GM12878 (cell line): ENCODE measurements at regions not wholly inside any gene's neighbourhood (a gene's known extent, or its start where the extent isn't known, plus 50 kb on each side); places are given as distances from the start of the nearest gene placed in this dataset.

Experiments used
- ATAC-seq: fragments of 200-7000 bp; cut with Tn5 transposase; 3 replicates; pipeline ENCODE4 v1.9.1; 2020; ENCODE audit warnings: mild to moderate bottlenecking, moderate library complexity
- BruUV-seq: library from RNA; stranded (reverse); fragments of 400-500 nt; replicated peaks from 2 replicates; lab custom pipeline; 2021; lab: Mats Ljungman, UMichigan
- CTCF ChIA-PET: fragments of 300-600 bp; sonication (Branson Sonifier 250); formaldehyde crosslinking; extraction: SDS; loops from one replicate; lab custom pipeline; 2021; ENCODE audit warnings: inconsistent platforms; lab: Yijun Ruan, JAX
- POLR2A ChIA-PET: fragments of 350-600 bp; formaldehyde crosslinking; extraction: SDS; loops from one replicate; lab custom pipeline; 2021; ENCODE audit warnings: inconsistent platforms; lab: Charles Lee
- RAD21 ChIA-PET: fragments of 300-600 bp; sonication (Branson Sonifier 250); formaldehyde crosslinking; loops from one replicate; lab custom pipeline; 2023; ENCODE audit warnings: antibody characterized with exemption; ENCODE audit not compliant: unreplicated experiment; lab: Charles Lee
- SMC1A ChIA-PET: fragments of 300-600 bp; sonication (Branson Sonifier 250); formaldehyde crosslinking; loops from one replicate; lab custom pipeline; 2023; ENCODE audit not compliant: unreplicated experiment, uncharacterized antibody; lab: Charles Lee
- DNase-seq: peaks from one replicate; pipeline ENCODE4 v3.0.0-alpha.2; 2011; ENCODE audit warnings: low read depth, low spot score
- FAIRE-seq: peaks from 3 replicates; lab custom pipeline; 2011; peaks lifted over from hg19 to GRCh38; lab: Jason Lieb, UNC
- H2AFZ ChIP-seq: 2 replicates; pipeline ENCODE4 v1.6.0; 2011; ENCODE audit warnings: low read depth, low read length, control low read depth; ENCODE audit not compliant: control insufficient read depth
- H3K27ac ChIP-seq: 2 replicates; pipeline ENCODE4 v1.5.1; 2011; ENCODE audit warnings: control low read depth; ENCODE audit not compliant: control insufficient read depth, insufficient read depth
- H3K27me3 ChIP-seq, 2 experiments: replicated peaks in 1 of 2; 2 replicates each; pipeline versions ENCODE4 v1.6.0 to v1.6.1; 2011; ENCODE audit warnings: low read length in 1 of 2; ENCODE audit not compliant: control insufficient read depth in 2 of 2, insufficient read depth in 2 of 2
- H3K36me3 ChIP-seq, 2 experiments: 2 replicates each; pipeline ENCODE4 v1.5.1; 2011; ENCODE audit warnings: low read length in 1 of 2; ENCODE audit not compliant: control insufficient read depth in 2 of 2, insufficient read depth in 2 of 2
- H3K4me1 ChIP-seq: 2 replicates; pipeline ENCODE4 v1.6.1; 2011; ENCODE audit warnings: mild to moderate bottlenecking, low read length, moderate library complexity, mixed read lengths; ENCODE audit not compliant: control insufficient read depth, insufficient read depth
- H3K4me2 ChIP-seq: 2 replicates; pipeline ENCODE4 v1.6.0; 2011; ENCODE audit warnings: control low read depth; ENCODE audit not compliant: control insufficient read depth, insufficient read depth
- H3K4me3 ChIP-seq: fragments of 200-600 bp; sonication (generic); 2 replicates; pipeline ENCODE4 v1.5.1; 2016
- H3K79me2 ChIP-seq: 2 replicates; pipeline ENCODE4 v1.6.0; 2011; ENCODE audit warnings: low read length; ENCODE audit not compliant: control insufficient read depth, insufficient read depth
- H3K9ac ChIP-seq: 2 replicates; pipeline ENCODE4 v1.8.0; 2011; ENCODE audit warnings: low read length, control low read depth, mixed read lengths; ENCODE audit not compliant: control insufficient read depth, insufficient read depth
- H3K9me3 ChIP-seq: replicated peaks from 3 replicates; pipeline ENCODE4 v1.5.1; 2011; ENCODE audit warnings: mild to moderate bottlenecking, low read length; ENCODE audit not compliant: control insufficient read depth, insufficient read depth
- H4K20me1 ChIP-seq: 2 replicates; pipeline ENCODE4 v1.6.0; 2011; ENCODE audit not compliant: control insufficient read depth, insufficient read depth
- ATF2 ChIP-seq: IDR thresholded peaks from 2 replicates; pipeline ENCODE4 v1.6.1; 2012; ENCODE audit warnings: low read length, inconsistent platforms
- BHLHE40 ChIP-seq, 2 experiments: fragments of 450-650 bp in 1 of 2; IDR thresholded peaks; 2 replicates each; pipeline ENCODE4 v1.6.1; 2011 to 2017; ENCODE audit warnings: low read depth in 2 of 2, borderline replicate concordance in 1 of 2, improper control_type of control experiment in 1 of 2, low read length in 1 of 2, mild to moderate bottlenecking in 1 of 2
- BRCA1 ChIP-seq: IDR thresholded peaks from 2 replicates; pipeline ENCODE4 v1.6.1; 2011; ENCODE audit warnings: low read depth, low read length, improper control_type of control experiment
- CBFB ChIP-seq: IDR thresholded peaks from 2 replicates; pipeline ENCODE4 v1.6.1; 2016; ENCODE audit warnings: antibody characterized with exemption, low read depth
- CEBPB ChIP-seq, 2 experiments: fragments of 150-350 bp in 1 of 2; IDR thresholded peaks; 2 replicates each; pipeline ENCODE4 v1.6.1; 2012 to 2014; ENCODE audit warnings: low read depth in 2 of 2, low read length in 2 of 2, borderline replicate concordance in 1 of 2, inconsistent platforms in 1 of 2
- CREM ChIP-seq: IDR thresholded peaks from 2 replicates; pipeline ENCODE4 v1.6.1; 2014; ENCODE audit warnings: antibody characterized with exemption, low read depth
- E2F4 ChIP-seq: IDR thresholded peaks from 2 replicates; pipeline ENCODE4 v1.6.1; 2012; ENCODE audit warnings: low read depth, low read length, improper control_type of control experiment
- EP300 ChIP-seq, 2 experiments: fragments of 150-350 bp in 1 of 2; IDR thresholded peaks; 2 replicates each; pipeline ENCODE4 v1.6.1; 2011 to 2012; ENCODE audit warnings: low read depth in 2 of 2, low read length in 2 of 2, borderline replicate concordance in 1 of 2, improper control_type of control experiment in 1 of 2, inconsistent platforms in 1 of 2; ENCODE audit not compliant: control insufficient read depth in 1 of 2
- FOS ChIP-seq: IDR thresholded peaks from 3 replicates; pipeline ENCODE4 v1.6.1; 2011; ENCODE audit warnings: borderline replicate concordance; ENCODE audit not compliant: insufficient read length; ENCODE audit errors: extremely low read depth
- FOXK2 ChIP-seq: fragments of 450-650 bp; IDR thresholded peaks from 2 replicates; pipeline ENCODE4 v1.6.1; 2017; ENCODE audit warnings: mild to moderate bottlenecking, moderate library complexity
- FOXM1 ChIP-seq: IDR thresholded peaks from 2 replicates; pipeline ENCODE4 v1.6.1; 2012; ENCODE audit warnings: low read depth, mild to moderate bottlenecking, inconsistent platforms, low read length, moderate library complexity
- HDAC6 ChIP-seq: fragments of 200-600 bp; sonication (generic); IDR thresholded peaks from one replicate; pipeline ENCODE4 v1.8.0; 2017; ENCODE audit warnings: antibody characterized with exemption; ENCODE audit not compliant: unreplicated experiment
- KLF5 ChIP-seq: fragments of 450-650 bp; IDR thresholded peaks from 2 replicates; pipeline ENCODE4 v1.6.1; 2014; ENCODE audit warnings: mild to moderate bottlenecking; ENCODE audit not compliant: partially characterized antibody
- MEF2B ChIP-seq: fragments of 450-650 bp; IDR thresholded peaks from 2 replicates; pipeline ENCODE4 v1.6.1; 2018; ENCODE audit warnings: mild to moderate bottlenecking, moderate library complexity; ENCODE audit not compliant: partially characterized antibody, poor library complexity, severe bottlenecking
- NFIC ChIP-seq: IDR thresholded peaks from 2 replicates; pipeline ENCODE4 v1.6.1; 2012; ENCODE audit warnings: low read depth, mild to moderate bottlenecking, inconsistent platforms, low read length, moderate library complexity
- POLR2AphosphoS2 ChIP-seq: IDR thresholded peaks from 2 replicates; pipeline ENCODE4 v1.6.1; 2011; ENCODE audit warnings: low read depth, mild to moderate bottlenecking, low read length, improper control_type of control experiment, moderate library complexity
- POLR2AphosphoS5 ChIP-seq: IDR thresholded peaks from 2 replicates; pipeline ENCODE4 v1.6.1; 2011; ENCODE audit warnings: mild to moderate bottlenecking, low read length, inconsistent platforms
- RFX5 ChIP-seq: IDR thresholded peaks from 2 replicates; pipeline ENCODE4 v1.6.1; 2011; ENCODE audit warnings: low read depth, low read length, improper control_type of control experiment
- SKIL ChIP-seq: fragments of 450-650 bp; IDR thresholded peaks from 2 replicates; pipeline ENCODE4 v1.6.1; 2017; ENCODE audit warnings: mild to moderate bottlenecking, low read depth, inconsistent platforms; ENCODE audit not compliant: poor library complexity, severe bottlenecking
- STAT1 ChIP-seq: fragments of 450-650 bp; conservative IDR thresholded peaks from 2 replicates; pipeline ENCODE4 v1.6.1; 2014; ENCODE audit warnings: antibody characterized with exemption, mild to moderate bottlenecking
- ZNF622 ChIP-seq: fragments of 450-650 bp; IDR thresholded peaks from 2 replicates; pipeline ENCODE4 v1.6.1; 2017; ENCODE audit warnings: mild to moderate bottlenecking, inconsistent platforms
- WGBS: methylation state at CpG from one replicate; pipeline ENCODE4 v1.1.6; 2016; ENCODE audit warnings: low lambda C conversion rate; ENCODE audit not compliant: insufficient replicate concordance, insufficient coverage; ENCODE audit errors: missing lambda C conversion rate; 5-methylcytosine and 5-hydroxymethylcytosine counted together
- in situ Hi-C: fragments of 300-500 bp; cut with MboI; formaldehyde crosslinking; loops from 9 replicates; pipeline ENCODE4 v1.14.3; 2018; ENCODE audit warnings: mixed read lengths
- intact Hi-C: fragments of 100-400 bp; cut with micrococcal nuclease; formaldehyde crosslinking; loops from one replicate; pipeline ENCODE4 v1.14.2; 2022; ENCODE audit not compliant: unreplicated experiment

GRCh38 chr2:196384729-196385128 lies 213.4 kb upstream of the STK17B start:
- Histone ChIP-seq H3K9me3 (no peaks in the 10 kb centered on the region; the same call in 1 of the 3 replicates), H3K27me3 (no peaks in the 10 kb centered on the region), H3K79me2 (peaks cover 88% of the 10 kb centered on the region), H3K4me1 (peaks cover 34% of the 10 kb centered on the region), H2AFZ (no peak overlapping the region), H3K27ac (peak overlapping the region; percentile 63), H3K4me2 (peak overlapping the region; percentile 40), H3K9ac (no peak overlapping the region), H3K36me3 (no peaks in the 10 kb centered on the region), H4K20me1 (no peaks in the 10 kb centered on the region), H3K4me3 (peak overlapping the region; percentile 21)
- in situ Hi-C loops (no loop called here), intact Hi-C loops (no loop called here)
- ChIA-PET POLR2A (interaction anchor here (1.1 to 3.6 kb wide), 3 partner anchors 13 to 22 kb away, joined by 6 to 26 read pairs (median 7); no protein-coding TSS in a partner anchor), CTCF (interaction anchor here (0.6 to 5.3 kb wide), 7 partner anchors 10 to 310 kb away, joined by 3 to 39 read pairs (median 6); no protein-coding TSS in a partner anchor), SMC1A (interaction anchor here (1.2 to 9.4 kb wide), 10 partner anchors 9 to 69 kb away, joined by 3 to 157 read pairs (median 6); no protein-coding TSS in a partner anchor), RAD21 (interaction anchor here (0.9 to 3.1 kb wide), 10 partner anchors 13 to 69 kb away, joined by 3 to 13 read pairs (median 4); no protein-coding TSS in a partner anchor)
- WGBS: 0% methylated on average over 1 of the region's 1 CpG
- FAIRE-seq (no peak), ATAC-seq (peak; percentile 56), DNase-seq (no peak)
- BruUV-seq: no TSS peak
- TF ChIP-seq MEF2B: no peak
- no peak for TF ChIP-seq POLR2AphosphoS5
- no peak for TF ChIP-seq BHLHE40 (IDR thresholded peaks at IDR 0.05; ENCODE audit: borderline replicate concordance in 1 of 2, low read depth in 2 of 2, low read length in 1 of 2)
- TF ChIP-seq E2F4: no peak
- TF ChIP-seq POLR2AphosphoS2: no peak
- TF ChIP-seq STAT1: no peak
- TF ChIP-seq HDAC6: no peak
- no peak for TF ChIP-seq ZNF622
- TF ChIP-seq CBFB: no peak
- TF ChIP-seq CEBPB (IDR thresholded peaks at IDR 0.05; ENCODE audit: borderline replicate concordance in 1 of 2, low read depth in 2 of 2, low read length in 2 of 2): no peak
- no peak for TF ChIP-seq FOXK2
- no peak for TF ChIP-seq BRCA1
- TF ChIP-seq CREM: 0 out of 2 replicates have a peak, but pooled peaks have one; percentile 25
- no peak for TF ChIP-seq KLF5
- TF ChIP-seq EP300 (IDR thresholded peaks at IDR 0.05; ENCODE audit: borderline replicate concordance in 1 of 2, control insufficient read depth in 1 of 2, low read depth in 2 of 2, low read length in 2 of 2): no peak
- TF ChIP-seq SKIL: no peak
- TF ChIP-seq FOS: no peak
- TF ChIP-seq NFIC: peak; percentile 40; the same call in 1 of the 2 replicates
- TF ChIP-seq FOXM1: no peak
- TF ChIP-seq ATF2: no peak
- TF ChIP-seq RFX5: no peak
